Neural crest cell (in vitro differentiated cells): ENCODE measurements at regions not wholly inside any gene's neighbourhood (a gene's known extent, or its start where the extent isn't known, plus 50 kb on each side); places are given as distances from the start of the nearest gene placed in this dataset.
"Not testable (repeated sequence)": the region's sequence is repeated elsewhere in the genome, so short reads cannot be mapped to it uniquely, and the experiment has no call there.

ENCODE experiments used
- DNase-seq: peaks from one replicate; pipeline ENCODE4 v3.0.0; 2021; ENCODE audit warnings: low read depth, mixed read lengths, low spot score
- H3K27ac Mint-ChIP-seq: one replicate; pipeline ENCODE4 v1.8.0; 2021; ENCODE audit warnings: mild to moderate bottlenecking, mixed read lengths; ENCODE audit not compliant: unreplicated experiment
- H3K27me3 Mint-ChIP-seq: 2 replicates; pipeline ENCODE4 v1.8.0; 2021; ENCODE audit warnings: low read depth, mild to moderate bottlenecking, mixed read lengths
- H3K36me3 Mint-ChIP-seq: 2 replicates; pipeline ENCODE4 v1.8.0; 2021; ENCODE audit warnings: low read depth, mild to moderate bottlenecking, mixed read lengths
- H3K4me1 Mint-ChIP-seq: 2 replicates; pipeline ENCODE4 v1.8.0; 2021; ENCODE audit warnings: mixed read lengths
- H3K4me3 Mint-ChIP-seq: one replicate; pipeline ENCODE4 v1.8.0; 2021; ENCODE audit warnings: mild to moderate bottlenecking, mixed read lengths
- H3K9me3 Mint-ChIP-seq: 2 replicates; pipeline ENCODE4 v1.8.0; 2021; ENCODE audit warnings: mixed read lengths
- TF ChIP-seq, protein P1 (sequence below): fragments of 200-600 bp; sonication (generic); conservative IDR thresholded peaks from 2 replicates; pipeline ENCODE4 v1.5.0; 2021; ENCODE audit warnings: antibody characterized with exemption, mild to moderate bottlenecking

- TF ChIP-seq, protein P1, sequence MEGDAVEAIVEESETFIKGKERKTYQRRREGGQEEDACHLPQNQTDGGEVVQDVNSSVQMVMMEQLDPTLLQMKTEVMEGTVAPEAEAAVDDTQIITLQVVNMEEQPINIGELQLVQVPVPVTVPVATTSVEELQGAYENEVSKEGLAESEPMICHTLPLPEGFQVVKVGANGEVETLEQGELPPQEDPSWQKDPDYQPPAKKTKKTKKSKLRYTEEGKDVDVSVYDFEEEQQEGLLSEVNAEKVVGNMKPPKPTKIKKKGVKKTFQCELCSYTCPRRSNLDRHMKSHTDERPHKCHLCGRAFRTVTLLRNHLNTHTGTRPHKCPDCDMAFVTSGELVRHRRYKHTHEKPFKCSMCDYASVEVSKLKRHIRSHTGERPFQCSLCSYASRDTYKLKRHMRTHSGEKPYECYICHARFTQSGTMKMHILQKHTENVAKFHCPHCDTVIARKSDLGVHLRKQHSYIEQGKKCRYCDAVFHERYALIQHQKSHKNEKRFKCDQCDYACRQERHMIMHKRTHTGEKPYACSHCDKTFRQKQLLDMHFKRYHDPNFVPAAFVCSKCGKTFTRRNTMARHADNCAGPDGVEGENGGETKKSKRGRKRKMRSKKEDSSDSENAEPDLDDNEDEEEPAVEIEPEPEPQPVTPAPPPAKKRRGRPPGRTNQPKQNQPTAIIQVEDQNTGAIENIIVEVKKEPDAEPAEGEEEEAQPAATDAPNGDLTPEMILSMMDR = no peak
- Mint-ChIP-seq H3K4me3 (no peak overlapping the region), H3K4me1 (peaks cover 4% of the 10 kb centered on the region), H3K9me3 (no peaks in the 10 kb centered on the region), H3K36me3 (no peaks in the 10 kb centered on the region), H3K27me3 (no peaks in the 10 kb centered on the region), H3K27ac (no peak overlapping the region)
- no peak for DNase-seq
These were observed 152.0 kb upstream of the EYA4 start for GRCh38 chr6:133088931-133089695.

- DNase-seq = no peak
- no peaks in the 10 kb centered on the region for H3K27me3 Mint-ChIP-seq
- no peak overlapping the region for H3K27ac Mint-ChIP-seq
- TF ChIP-seq, protein P1 = no peak
- H3K4me1 Mint-ChIP-seq = peaks cover 11% of the 10 kb centered on the region
- no peaks in the 10 kb centered on the region for H3K36me3 Mint-ChIP-seq
- no peak overlapping the region for H3K4me3 Mint-ChIP-seq
- H3K9me3 Mint-ChIP-seq = peaks cover 3% of the 10 kb centered on the region
These were observed 149.0 kb upstream of the EYA4 start for GRCh38 chr6:133092199-133092598.

DNA sequence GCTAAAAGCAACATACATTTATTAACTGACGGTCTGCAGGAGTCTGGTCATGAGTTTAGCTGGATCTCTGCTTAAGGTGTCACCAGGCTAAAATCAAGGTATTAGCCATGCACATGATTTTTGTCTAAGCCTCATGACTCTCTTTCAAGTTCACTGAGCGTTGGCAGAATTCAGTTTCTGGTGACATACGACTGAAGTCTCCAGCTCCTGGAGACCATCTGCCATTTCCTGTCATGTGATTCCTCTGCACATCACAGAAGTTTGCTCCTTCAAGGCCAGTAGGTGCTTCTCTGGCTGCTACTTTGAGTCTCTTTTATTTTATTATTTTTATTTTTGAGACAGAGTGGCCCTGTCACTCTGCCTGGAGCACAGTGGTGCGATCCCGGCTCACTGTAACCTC, 148.4 kb upstream of the EYA4 start:
- no peak overlapping the region for H3K4me3 Mint-ChIP-seq
- DNase-seq = no peak
- TF ChIP-seq, protein P1 = no peak
- H3K9me3 Mint-ChIP-seq = peaks cover 4% of the 10 kb centered on the region
- no peaks in the 10 kb centered on the region for H3K27me3 Mint-ChIP-seq
- H3K27ac Mint-ChIP-seq = no peak overlapping the region
- peaks cover 16% of the 10 kb centered on the region for H3K4me1 Mint-ChIP-seq
- H3K36me3 Mint-ChIP-seq = no peaks in the 10 kb centered on the region

GRCh38 chr6:133093211-133093610, 147.9 kb upstream of the EYA4 start:
- H3K4me1 Mint-ChIP-seq = peaks cover 16% of the 10 kb centered on the region
- H3K4me3 Mint-ChIP-seq, H3K9me3 Mint-ChIP-seq, H3K27me3 Mint-ChIP-seq, H3K27ac Mint-ChIP-seq, DNase-seq, H3K36me3 Mint-ChIP-seq: not testable (repeated sequence)

- H3K36me3 Mint-ChIP-seq = no peaks in the 10 kb centered on the region
- no peak overlapping the region for H3K27ac Mint-ChIP-seq
- peaks cover 4% of the 10 kb centered on the region for H3K9me3 Mint-ChIP-seq
- H3K4me3 Mint-ChIP-seq = no peak overlapping the region
- no peaks in the 10 kb centered on the region for H3K27me3 Mint-ChIP-seq
- H3K4me1 Mint-ChIP-seq = peaks cover 18% of the 10 kb centered on the region
- TF ChIP-seq, protein P1 = no peak
- no peak for DNase-seq
These were observed 147.2 kb upstream of the EYA4 start for GRCh38 chr6:133093956-133094355.

- no peak for DNase-seq
- Mint-ChIP-seq H3K27ac (peak overlapping the region; percentile 16), H3K4me3 (no peak overlapping the region), H3K36me3 (no peaks in the 10 kb centered on the region), H3K4me1 (peaks cover 44% of the 10 kb centered on the region), H3K27me3 (no peaks in the 10 kb centered on the region), H3K9me3 (peaks cover 8% of the 10 kb centered on the region)
- TF ChIP-seq, protein P1 = no peak
These were observed 143.9 kb upstream of the EYA4 start for GRCh38 chr6:133097208-133097607.
